NCI-H446 (cell line): ENCODE measurements at regions not wholly inside any gene's neighbourhood (a gene's known extent, or its start where the extent isn't known, plus 50 kb on each side); places are given as distances from the start of the nearest gene placed in this dataset.

Experiments
- DNase-seq, 2 experiments: peaks; one replicate each; lab custom pipeline; 2025; lab: John Stamatoyannopoulos, UW

- DNase-seq = no peak
These were observed 173.0 kb upstream of the CASK start for GRCh38 chrX:42096265-42096920.

- DNase-seq = no peak
These were observed 170.9 kb upstream of the CASK start for GRCh38 chrX:42094218-42094617.

DNA sequence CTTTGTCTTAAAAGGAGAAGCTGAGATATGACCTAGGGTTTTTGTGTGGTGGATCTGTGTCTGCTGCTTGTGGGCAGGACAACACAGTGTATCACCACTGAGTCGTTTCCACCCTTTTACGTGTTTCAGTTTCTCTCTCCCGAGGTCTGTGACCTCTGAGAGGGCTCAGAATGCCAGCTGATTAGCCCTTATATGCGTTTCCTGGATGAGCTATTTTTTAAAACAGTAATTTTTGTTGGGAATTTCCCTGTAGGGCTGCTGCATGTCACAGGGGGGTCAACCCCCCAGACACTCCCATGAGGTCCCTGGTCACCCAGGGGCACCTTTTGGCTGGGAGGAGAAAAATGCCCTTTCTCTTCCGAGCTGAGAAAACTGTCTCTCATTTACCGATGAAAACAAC lies 170.4 kb upstream of the CASK start:
- no peak for DNase-seq

GRCh38 chrX:42090395-42090794 lies 167.0 kb upstream of the CASK start:
- no peak for DNase-seq

- DNase-seq = no peak
These were observed 165.7 kb upstream of the CASK start for GRCh38 chrX:42089031-42089430.

- no peak for DNase-seq
These were observed 164.6 kb upstream of the CASK start for GRCh38 chrX:42087960-42088359.

- no peak for DNase-seq
These were observed 162.5 kb upstream of the CASK start for GRCh38 chrX:42085836-42086235.

GRCh38 chrX:42079968-42080367 lies 156.6 kb upstream of the CASK start:
- no peak for DNase-seq

DNA sequence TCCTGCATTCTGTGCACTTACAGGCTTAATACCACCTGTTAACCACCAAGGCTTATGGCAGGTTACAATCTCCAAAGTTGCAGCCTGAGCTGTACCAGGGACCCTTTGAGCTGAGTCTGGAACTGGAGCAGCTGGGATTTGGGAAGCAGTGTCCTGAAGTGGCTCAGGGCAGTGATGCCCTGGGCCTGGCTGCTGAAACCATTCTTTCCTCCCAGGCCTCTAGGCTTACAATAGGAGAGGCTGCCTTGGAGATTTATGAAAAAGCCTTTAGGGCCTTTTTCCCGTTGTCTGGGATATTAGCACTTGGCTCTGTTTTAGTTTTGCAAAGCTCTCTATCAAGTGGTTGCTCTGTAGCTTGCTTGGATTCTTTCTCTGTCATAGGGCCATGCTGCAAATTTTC lies 154.3 kb upstream of the CASK start:
- DNase-seq = no peak

DNA sequence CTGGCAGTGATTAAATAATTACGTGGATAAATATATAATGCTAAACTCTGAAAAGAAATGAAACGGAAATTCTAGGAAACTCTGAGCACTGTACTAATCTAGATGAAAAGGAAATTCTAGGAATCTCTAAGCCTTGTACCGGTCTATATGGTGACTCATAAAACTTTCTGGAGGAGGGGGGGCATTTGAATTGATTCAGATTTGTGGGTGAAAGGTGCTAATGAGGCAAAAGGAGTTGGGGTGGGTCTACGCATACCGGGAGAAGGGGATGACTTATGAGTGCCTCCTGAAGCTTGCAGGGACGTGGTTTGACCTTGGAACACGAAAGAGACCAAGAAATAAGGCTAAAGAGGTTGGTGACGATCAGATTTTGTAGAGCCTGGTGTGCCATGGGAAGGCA lies 151.7 kb upstream of the CASK start:
- DNase-seq = no peak

- no peak for DNase-seq
These were observed 150.1 kb upstream of the CASK start for GRCh38 chrX:42073448-42073847.

DNA sequence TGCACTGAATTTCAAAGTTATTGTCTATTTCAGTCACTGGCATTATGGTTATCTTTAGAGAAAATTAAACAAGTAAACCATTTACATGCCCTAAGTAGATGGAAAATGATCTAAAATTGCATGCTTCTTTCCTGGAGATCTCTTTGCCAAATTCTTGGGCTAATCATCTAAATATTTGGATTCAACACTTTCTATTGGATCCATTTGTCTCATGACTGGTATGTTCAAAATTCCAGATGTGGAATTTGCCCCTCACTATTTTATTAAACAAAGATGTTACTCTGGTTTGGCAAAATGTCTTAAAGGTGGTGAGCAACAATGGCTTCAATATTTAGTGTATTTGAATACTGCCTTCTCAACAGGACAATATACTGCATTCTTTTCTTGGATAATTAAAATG lies 147.5 kb upstream of the CASK start:
- no peak for DNase-seq

DNA sequence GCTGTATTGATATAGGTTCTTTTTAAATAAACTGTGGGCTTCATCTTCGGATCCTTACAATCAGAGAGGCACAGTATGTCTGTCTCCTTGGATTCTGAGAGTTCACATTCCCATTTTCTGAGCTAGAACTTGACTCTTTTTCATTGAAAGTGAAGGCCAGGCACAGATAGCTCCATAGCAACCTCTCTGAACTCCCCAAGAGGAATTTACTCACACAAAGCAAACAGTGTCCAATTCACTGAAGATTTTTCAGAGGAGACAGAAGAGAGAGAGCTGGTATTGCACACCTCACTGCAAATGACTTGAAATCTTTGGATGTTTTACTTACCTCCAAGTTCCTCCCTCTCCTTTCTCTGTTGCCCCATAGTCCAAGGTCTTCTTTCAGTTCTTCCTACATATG lies 130.9 kb upstream of the CASK start:
- no peak for DNase-seq

GRCh38 chrX:42050345-42050744 lies 127.0 kb upstream of the CASK start:
- no peak for DNase-seq

DNA sequence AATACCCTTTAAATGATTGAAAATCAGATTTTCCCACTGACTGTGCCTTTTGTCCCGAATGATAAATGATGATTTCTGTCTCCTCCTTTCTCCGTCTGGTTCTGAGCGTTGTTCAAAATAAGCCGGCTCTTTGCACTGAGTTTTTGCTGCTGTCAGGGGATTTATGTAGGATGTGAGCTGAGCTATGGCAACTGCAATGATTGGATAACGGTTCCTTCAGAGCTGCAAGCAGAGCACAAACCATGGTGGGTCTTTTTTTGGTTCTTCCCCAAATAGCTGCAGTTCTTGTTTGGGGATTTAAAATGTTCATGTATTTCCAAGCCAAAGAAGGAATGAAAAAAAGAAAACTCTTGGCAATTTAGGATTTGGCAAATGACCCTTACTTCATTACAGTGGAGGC lies 124.5 kb upstream of the CASK start:
- DNase-seq = no peak

DNA sequence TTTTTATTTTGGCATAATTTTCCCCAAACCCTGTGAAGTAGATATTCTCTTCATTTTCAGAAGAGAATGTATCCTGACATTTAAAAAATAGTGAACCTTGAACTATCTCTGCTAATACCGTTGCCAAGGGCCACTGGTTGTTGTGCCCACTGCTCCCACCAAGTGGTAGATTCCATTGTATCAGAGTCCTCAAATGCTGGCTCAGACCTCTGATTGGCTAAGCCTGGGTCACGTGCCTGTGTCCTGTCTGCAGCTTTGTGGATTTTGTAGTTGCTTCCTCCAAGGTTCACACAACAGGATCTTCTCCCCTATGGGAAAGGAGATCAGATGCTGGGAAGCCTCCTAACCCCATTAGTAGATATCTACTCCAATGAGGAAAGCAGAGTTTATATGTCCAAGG lies 104.8 kb upstream of the CASK start:
- no peak for DNase-seq

GRCh38 chrX:42027367-42028000 lies 104.1 kb upstream of the CASK start:
- no peak for DNase-seq

- no peak for DNase-seq
These were observed 102.5 kb upstream of the CASK start for GRCh38 chrX:42025861-42026260.

GRCh38 chrX:42023122-42023521 lies 99.8 kb upstream of the CASK start:
- DNase-seq = no peak

DNA sequence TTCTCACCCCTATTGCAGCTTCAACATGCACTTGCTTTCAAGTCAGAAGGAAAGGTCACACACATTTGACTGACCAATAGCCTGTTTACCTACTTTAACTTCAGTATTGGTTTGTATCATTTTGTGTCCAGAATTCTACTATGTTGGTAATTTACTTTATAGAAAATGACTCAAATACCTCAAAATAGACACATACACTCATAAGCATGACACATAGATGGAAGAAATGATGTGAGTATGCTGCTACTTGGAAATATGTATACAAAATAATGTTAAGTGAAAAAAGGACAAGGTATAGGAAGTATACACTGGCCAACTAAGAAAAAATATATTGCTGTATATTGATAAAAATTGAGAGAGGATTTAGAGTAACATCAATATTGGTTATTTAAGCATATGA lies 98.8 kb upstream of the CASK start:
- DNase-seq = no peak

GRCh38 chrX:42021058-42021457 lies 97.7 kb upstream of the CASK start:
- DNase-seq = no peak

DNA sequence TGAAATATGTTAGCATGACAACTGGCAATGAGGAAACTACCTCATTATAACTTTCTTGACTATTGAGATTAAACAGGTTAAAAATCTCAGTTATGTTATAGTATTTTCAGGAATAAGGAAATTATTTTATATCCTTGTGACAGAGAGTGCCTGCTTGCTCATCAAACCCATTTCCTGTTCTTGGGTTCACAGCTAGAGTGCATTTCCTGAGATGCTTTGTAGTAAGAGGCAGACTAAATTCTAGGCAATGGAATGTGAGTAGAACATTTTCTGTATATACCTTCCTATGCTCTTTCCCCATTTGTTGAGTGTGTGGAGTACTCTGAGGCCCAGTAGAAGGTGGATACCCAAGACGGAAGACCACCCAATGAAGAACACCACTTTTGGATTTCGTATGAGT lies 96.9 kb upstream of the CASK start:
- DNase-seq = no peak

GRCh38 chrX:42017971-42018370 lies 94.6 kb upstream of the CASK start:
- no peak for DNase-seq

DNA sequence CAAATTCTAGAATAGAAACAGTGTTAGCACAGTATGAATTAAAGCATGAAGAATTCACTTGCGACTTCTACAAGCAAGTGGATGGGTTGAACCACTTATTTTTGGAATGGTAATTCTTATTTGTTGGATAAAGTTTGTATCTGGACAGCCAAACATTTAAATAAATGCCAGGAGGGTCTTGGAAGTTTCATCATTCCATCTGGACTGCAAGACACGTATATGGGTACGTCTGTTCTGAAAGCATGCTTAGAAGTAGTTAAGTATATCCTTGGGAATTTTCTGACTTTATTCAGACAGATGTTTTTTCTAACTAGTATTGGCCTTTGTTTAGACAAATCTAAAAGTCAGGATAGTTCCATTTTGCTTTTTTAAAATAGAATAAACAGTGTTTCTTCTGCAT lies 77.5 kb upstream of the CASK start:
- DNase-seq = no peak
